ENCODE measurements at regions not wholly inside any gene's neighbourhood (a gene's known extent, or its start where the extent isn't known, plus 50 kb on each side); places are given as distances from the start of the nearest gene placed in this dataset.

DNA sequence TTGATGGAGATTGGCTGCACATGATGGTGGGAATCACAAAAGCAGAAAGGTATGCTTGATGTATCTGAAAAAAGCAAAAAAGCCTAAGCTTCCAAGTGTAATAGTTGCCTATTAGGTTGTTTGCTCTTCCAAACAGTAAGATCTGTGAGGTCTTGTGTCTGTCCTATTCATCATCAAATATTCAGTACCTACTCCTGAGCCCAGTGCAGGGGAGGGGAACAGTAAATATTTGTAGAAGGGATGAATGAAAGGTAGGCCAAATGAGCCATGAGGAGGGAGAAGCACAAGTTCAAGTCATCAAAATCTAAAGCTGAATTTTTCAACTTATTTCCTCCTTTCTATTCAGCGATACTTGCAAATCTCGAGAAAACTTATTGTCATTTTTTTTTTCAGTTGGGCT lies 153.2 kb upstream of the ETAA1 start:
- no peak for TF ChIP-seq CTCF (conservative IDR thresholded peaks at IDR 0.05; ENCODE audit: low read depth, low read length)
- DNase-seq (ENCODE audit: low read depth): no peak
- H3K4me3 ChIP-seq (ENCODE audit: low read depth, low read length): no peak overlapping the region

DNA sequence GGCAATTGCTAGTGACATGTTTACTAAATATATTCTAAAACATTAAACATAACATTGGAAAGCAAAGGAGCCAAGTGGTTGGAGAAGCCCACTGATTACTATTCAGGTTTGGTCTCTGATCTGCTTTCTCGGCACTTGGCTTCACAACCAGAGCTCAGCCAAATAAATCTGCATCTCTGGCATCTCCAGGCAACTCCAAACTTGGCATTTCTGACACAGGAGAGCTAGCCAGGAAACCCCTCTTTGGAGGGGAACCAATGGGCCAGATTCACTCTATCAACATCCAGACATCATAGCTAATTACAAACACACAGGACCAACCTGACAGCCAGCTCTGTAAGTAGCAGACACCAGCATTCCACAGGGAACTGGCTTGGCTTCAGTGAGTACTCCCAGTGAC lies 150.3 kb upstream of the ETAA1 start:
- no peak for DNase-seq (ENCODE audit: low read depth)
- no peak for TF ChIP-seq CTCF (conservative IDR thresholded peaks at IDR 0.05; ENCODE audit: low read depth, low read length)

DNA sequence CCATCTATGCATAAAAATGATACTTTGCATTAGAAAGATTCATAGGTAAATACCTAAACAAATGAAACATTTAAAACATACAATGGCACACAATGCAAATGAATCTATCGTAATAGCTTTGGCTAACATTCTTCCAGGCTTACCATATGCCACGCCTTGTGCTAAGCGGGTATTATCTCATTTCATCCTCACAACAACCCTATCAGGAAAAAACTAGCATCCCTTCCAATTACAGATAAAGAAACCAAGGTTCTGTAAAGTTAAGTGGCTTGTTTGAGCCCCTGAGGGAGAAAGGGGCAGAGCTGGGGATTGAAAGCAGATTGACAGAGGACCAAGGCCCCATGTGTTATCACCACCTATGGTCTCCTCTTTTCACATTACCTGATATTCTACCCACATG lies 145.4 kb upstream of the ETAA1 start:
- no peak for TF ChIP-seq CTCF (conservative IDR thresholded peaks at IDR 0.05; ENCODE audit: low read depth, low read length)
- DNase-seq (ENCODE audit: low read depth): no peak
- H3K4me3 ChIP-seq (ENCODE audit: low read depth, low read length): no peak overlapping the region

More for the DNA sequence above, 150.3 kb upstream of the ETAA1 start:
- H3K4me3 ChIP-seq (ENCODE audit: low read depth, low read length): no peak overlapping the region

DNA sequence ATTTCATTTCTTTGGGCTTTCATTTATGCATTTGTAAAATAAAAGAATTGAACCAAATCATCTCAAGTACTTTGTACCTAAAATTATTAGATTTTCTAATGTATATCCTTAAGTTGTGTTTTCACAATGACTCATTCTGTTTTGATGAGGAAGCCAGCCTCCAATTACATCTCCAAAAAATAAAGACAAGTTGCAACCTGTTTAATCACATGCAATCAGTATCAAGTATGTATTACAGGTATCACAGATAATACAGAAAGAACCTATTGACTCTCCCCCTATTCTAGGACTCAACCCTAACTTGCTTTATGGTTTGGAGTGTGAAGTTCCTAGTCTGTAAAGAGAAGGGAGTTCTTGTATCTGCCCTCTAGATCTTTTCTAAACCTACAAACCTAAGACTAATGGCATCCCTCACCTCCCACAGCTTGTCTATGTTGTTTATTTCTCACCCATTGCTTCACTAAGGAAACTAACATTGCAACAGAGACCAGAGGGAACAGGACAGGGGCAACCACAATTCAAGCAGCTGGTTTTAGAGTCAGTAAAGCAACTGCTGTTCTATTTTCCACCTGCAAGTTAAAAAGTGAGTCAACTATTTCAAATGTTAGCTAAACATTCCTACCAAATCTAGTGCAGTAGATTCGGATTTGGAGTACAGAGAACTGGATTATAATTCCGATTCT lies 141.1 kb upstream of the ETAA1 start:
- no peak for DNase-seq (ENCODE audit: low read depth)
- no peak for TF ChIP-seq CTCF (conservative IDR thresholded peaks at IDR 0.05; ENCODE audit: low read depth, low read length)
- H3K4me3 ChIP-seq (ENCODE audit: low read depth, low read length): no peak overlapping the region

DNA sequence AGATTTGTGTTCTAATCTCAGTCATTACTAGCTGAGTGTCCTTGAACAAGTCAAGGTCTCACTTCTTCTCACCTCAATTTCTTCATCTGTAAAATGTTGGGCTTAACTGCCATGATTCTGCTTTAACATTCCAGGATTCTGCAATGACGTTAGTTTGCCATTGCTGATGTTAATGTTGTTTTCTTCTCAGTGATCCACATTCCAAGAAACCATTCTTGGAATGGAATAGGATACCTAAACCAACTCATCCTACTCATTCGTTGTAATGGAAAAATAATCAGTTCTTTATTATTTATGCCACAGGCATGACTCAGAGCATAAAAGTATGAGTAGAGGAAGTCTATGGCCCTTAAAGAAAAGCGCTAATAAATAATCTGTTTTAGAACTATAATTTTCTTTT lies 140.2 kb upstream of the ETAA1 start:
- H3K4me3 ChIP-seq (ENCODE audit: low read depth, low read length): no peak overlapping the region
- no peak for DNase-seq (ENCODE audit: low read depth)
- no peak for TF ChIP-seq CTCF (conservative IDR thresholded peaks at IDR 0.05; ENCODE audit: low read depth, low read length)

- H3K4me3 ChIP-seq (ENCODE audit: low read depth, low read length): no peak overlapping the region
- no peak for DNase-seq (ENCODE audit: low read depth)
- no peak for TF ChIP-seq CTCF (conservative IDR thresholded peaks at IDR 0.05; ENCODE audit: low read depth, low read length)
Observed at GRCh38 chr2:67258122-67258521, 139.0 kb upstream of the ETAA1 start.

- H3K4me3 ChIP-seq (ENCODE audit: low read depth, low read length): no peak overlapping the region
- TF ChIP-seq CTCF (conservative IDR thresholded peaks at IDR 0.05; ENCODE audit: low read depth, low read length): no peak
- DNase-seq (ENCODE audit: low read depth): no peak
Observed at GRCh38 chr2:67258831-67259230, 138.3 kb upstream of the ETAA1 start.
